ENCODE measurements at regions not wholly inside any gene's neighbourhood (a gene's known extent, or its start where the extent isn't known, plus 50 kb on each side); places are given as distances from the start of the nearest gene placed in this dataset.
"Not testable (repeated sequence)": the region's sequence is repeated elsewhere in the genome, so short reads cannot be mapped to it uniquely, and the experiment has no call there.

DNA sequence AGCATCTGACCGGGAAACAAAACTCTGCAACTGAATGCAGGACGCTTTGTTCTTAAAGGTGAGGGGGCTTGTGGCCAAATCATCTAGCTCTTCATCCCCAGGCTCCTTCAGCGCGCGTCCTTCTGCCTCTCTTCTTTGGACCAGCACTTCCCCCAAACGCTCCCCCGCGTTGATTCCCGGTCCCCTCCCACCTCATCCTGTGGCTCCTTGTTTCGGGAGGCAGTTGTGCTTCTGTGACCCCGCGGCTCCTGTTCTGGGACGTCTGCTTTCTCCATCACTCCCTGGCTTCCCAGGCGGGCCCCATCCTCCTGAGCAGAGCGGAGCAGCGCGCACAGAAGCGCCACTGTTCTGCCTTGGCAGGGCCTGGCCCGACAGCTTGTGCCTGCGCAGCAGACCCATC, 109.7 kb upstream of the ZNG1E start:
- DNase-seq = not testable (repeated sequence)

DNA sequence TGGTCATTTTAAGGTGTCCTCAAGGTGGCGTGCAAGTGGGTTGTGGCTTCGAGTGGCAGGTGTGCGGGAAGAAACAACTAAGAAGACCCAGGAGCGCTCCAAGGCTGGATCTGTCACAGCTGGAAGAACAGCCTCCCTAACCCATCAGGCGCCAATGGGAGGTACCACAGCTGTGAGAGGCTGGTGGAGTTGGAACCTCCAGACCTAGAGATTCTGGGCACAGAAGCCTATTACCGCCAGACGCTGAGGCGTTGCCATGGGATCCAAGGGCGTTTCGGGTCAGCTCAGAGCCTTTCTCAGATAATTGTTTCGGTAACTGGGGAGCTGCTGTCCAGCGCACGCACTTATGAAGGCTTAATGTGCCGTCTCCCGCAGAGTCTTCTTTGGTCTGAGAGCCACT, 156.7 kb upstream of the ZNG1E start:
- not testable (repeated sequence) for DNase-seq

DNA sequence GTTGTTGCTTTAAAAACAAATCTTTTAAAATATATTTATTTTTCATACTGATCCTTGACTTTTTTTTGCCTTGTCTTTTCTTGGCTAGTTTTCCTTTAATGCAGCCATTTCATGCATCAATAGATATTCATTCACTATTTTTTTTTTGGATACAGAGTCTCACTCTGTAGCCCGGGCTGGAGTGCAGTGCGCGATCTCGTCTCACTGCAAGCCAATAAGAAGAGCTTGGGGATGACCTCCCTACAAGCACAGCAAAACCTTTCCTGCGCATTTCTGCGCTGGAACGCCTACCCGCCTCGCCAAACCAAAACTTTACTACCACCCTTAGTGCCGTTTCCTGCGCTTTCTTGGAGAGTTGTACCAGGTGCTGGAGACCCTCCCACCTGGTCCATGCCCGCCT, 161.3 kb upstream of the ZNG1E start:
- DNase-seq = not testable (repeated sequence)

DNA sequence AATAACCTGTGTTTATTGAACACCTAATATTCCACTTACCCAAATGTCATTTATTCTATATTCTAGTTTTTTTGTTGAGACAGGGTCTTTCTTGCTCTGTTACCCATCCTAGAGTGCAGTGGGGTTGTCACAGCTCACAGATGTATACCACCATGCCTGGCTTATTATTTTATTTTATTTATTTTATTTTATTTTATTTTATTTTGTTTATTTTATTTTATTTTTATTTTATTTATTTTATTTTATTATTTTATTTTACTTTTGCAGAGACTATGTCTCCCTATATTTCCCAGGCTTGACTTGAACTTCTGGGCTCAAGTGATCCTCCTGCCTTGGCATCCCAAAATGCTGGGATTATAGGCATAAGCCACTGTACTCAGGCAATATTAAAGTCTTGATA, 167.8 kb upstream of the ZNG1E start:
- DNase-seq = not testable (repeated sequence)

DNA sequence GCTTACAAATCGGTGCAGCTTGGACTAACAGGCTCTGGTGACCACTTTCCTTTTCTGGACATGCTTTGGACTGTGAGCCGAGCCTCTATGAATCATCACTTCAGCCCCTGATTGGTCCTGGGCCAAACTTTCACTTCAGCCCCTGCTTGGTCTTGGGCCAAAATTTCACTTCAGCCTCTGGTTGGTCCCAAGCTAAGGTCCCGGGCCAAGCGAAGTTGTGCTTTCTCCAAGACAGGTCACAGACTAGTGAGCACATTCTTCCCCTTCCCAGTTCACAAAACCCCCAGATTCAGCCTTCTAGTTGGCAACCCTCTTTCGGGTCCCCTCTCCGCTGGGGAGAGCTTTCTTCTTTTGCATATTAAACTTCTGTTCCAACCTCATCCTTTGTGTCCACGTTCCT, 171.0 kb upstream of the ZNG1E start:
- DNase-seq = not testable (repeated sequence)

DNA sequence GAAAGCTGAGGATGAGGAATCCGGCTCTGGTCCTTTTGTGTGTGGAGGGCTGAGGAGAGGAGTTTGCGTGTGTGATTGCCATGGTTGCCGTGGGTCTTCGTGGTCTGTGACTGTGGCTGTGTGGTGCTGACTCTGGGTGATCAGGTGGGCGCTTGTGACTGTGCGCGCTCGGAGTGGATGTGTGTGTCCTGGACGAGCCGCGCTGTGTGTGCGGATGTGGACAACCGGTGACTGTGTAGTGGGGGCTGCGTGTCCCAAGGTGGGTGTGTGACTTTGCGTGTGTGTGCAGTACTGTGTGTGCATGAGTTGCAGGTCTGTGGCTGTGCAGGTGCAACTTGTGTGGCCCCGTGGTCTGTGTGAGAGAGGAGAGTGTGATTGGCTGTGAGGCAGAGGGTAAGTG, 172.0 kb upstream of the ZNG1E start:
- DNase-seq = not testable (repeated sequence)

DNA sequence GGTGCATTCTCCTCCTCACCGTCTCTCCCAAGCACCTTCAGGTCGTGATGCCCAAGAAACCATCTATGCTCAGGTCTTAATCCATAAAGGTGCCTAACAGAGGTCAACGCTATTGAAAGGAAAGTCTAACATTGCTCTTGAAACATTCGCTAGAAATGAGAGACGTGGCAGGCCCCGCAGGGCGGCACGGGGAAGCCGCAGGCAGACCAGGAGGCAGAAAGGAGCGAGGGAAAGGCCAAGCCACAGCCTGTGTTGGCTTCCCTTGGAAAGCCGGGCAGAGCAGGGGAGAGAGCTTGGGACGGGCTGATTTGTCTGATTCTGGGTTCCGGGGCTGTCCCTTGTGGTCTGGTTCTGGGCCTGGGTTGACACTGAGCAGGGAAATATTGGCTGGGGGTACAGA, 192.8 kb upstream of the ZNG1E start:
- DNase-seq = not testable (repeated sequence)

DNA sequence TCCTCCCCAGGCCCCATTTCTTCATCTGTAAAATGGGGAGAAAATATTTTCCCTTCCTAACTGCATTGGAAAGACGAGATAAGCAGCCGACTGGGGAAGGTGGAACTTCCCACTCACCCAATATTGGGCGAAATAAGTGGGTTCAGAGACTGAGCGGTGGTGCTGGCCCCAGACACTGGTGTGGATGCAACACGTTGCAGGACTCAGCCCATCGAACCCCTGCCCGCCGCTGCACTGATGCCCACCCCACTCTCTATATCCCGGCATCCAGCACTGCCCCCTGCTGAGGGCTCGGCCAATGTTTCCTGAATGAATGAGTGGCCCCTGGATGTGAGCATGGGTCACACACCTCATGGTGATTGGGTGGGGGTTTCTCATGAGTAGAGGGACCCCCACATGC, 194.4 kb upstream of the ZNG1E start:
- DNase-seq = not testable (repeated sequence)

DNA sequence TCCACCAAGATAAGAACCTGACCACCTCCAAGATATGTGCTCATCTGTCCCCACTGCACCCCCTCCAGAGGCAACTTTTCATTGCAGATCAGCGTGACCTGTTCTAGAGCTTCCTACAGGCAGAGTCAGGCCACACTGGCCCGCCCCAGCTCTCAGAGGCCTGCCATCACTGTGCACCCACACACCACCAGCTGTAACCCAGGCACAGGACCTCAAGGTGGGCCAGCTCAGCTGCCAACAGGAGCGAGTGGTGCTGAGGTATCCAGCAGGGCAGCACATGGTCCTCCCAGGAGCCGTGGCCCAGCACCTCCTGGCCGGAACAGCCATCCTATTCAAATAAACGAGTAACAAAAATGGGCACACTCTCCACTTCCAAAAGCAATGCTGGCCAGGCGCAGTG, 189.9 kb upstream of the FOXD4L5 start:
- not testable (repeated sequence) for DNase-seq

DNA sequence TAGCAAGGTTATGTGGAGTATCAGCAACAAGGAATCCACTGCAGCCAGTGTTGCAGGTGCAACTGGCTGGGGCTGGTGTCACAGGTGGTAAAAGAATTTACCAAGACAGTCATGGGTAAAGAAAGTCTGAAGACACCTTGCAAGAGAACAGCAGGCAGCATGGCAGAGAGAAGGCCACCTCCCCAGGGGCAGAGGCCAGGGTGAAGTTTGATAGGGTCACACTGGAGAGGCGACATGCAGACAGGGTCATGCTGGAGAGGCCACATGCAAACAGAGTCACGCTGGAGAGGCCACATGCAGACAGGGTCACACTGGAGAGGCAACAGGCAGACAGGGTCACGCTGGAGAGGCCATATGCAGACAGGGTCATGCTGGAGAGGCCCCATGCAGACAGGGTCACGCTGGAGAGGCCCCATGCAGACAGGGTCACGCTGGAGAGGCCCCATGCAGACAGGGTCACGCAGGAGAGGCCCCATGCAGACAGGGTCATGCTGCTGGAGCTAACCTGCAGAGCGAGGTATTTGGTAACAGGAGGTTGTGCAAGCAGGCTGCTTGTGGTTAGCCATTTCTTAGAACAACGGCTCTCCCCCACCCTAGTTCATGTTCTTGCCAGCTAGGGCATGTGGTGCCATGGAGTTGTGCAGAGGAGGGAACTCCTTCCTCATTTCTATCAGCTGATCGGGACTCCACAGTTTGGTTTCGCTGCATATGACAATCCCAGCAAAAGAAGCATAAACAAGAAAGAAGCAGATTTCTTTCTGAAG, 188.2 kb upstream of the FOXD4L5 start:
- not testable (repeated sequence) for DNase-seq

DNA sequence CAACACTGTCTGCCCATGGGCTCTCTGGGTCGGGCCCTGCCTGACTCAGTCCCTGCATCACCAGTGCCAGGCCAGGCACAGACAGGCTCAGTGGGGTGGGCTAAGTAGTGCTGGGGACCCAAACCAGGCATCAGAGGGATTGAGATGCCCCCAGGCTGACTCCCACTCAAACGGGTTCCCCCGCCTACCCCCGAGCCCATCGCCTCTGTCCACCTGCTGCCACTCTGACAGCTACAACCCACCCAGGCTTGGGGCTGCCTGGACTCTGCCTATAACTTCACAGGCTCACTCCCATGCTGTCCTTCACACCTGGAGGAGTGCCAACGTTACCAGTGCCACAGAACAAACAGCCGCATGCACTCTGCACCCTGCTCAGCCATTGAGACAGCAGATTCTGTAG, 186.1 kb upstream of the FOXD4L5 start:
- DNase-seq = not testable (repeated sequence)

DNA sequence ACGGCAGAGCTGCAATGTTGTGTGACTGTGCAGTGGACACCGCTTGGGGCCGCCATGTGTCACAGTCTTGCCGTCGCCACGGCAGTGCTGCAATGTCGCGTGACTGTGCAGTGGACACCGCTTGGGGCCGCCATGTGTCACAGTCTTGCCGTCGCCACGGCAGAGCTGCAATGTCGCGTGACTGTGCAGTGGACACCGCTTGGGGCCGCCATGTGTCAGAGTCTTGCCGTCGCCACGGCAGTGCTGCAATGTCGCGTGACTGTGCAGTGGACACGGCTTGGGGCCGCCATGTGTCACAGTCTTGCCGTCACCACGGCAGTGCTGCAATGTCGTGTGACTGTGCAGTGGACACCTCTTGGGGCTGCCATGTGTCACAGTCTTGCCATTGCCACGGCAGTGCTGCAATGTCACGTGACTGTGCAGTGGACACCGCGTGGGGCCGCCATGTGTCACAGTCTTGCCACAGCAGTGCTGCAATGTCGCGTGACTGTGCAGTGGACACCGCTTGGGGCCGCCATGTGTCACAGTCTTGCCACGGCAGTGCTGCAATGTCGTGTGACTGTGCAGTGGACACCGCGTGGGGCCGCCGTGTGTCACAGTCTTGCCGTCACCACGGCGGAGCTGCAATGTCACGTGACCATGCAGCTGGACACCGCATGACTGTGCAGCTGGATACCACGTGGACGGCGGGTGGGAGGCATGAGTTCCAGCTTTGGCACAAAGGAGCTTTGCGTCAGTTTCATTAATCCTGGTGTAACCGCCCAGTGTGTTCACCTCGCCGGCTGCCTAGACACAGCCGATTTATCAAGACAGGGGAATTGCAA, 182.1 kb upstream of the FOXD4L5 start:
- DNase-seq = not testable (repeated sequence)

DNA sequence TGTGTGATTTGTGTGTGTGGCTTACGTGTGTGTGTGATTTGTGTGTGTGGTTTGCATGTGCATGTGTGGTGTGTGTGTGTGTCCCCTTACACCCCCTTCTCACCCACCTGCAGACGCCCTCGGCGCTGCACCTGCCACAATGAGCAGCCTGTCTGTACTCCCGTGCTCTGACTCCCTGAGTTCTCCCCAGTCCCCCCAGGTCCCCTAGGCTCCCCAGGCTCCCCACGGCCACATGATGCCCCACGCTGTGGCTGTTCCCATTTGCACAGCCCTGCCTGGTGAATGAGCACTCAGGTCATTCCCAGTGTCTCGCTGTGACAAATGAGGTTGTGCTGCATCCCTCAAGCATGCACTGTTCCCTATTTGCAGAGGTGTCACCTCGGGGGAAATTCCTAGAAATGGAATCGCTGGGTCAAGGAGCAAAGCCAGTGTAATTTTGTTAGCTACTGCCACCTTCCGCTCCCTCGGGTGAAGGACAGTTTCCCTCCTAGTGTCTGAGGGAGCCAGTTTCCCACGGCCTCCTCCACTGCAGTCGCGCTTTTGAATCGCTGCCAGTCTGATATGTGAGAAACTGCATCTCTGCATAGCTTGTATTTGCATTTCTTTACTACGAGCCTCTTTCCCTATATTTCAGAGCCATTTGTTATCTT, 180.4 kb upstream of the FOXD4L5 start:
- DNase-seq = not testable (repeated sequence)

DNA sequence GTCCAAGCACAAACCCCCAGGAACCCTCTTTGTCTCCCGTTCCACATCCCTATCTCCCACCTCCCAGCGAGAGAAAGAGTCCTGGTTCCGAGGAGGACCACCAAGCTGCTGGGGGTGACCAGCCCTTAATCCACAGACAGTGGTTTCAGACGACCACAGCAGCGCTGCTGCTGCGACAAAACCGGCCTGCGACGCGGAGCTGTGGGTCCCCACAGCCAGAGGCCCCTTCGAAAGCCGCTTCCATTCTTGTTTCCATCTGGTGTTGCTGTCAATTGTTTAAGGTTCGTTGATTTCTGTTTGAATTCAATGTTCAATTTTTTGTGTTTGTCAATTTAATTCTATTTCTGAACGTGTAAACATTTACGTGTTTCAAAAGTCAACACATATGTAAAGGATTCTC, 177.5 kb upstream of the FOXD4L5 start:
- DNase-seq = not testable (repeated sequence)

DNA sequence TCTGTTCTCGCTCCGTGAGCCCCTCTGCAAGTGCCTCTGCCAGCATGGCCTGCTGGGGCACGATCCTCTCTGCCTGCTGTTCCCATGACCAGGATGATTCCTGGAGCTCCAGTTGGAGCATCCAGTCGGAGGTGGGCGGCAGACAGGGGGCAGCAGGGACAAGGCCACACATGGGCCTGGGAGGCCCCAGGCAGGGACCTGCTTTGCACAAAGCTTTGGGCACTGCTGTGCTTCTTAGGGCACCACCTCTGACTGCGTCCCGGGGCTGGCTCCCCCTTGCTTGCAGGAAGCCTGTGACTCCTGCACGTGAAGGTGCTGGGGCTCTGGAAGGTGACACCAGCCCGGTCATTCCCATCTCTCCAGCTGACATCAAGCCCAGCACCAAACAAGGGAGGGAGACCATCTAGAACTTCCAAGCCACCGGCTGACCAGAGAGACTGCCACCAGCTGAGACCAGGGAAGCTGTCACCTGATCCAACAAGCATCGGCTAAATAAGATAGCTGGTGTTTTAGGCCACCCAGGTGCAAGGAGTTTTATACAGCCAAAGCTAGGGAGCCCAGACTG, 174.8 kb upstream of the FOXD4L5 start:
- DNase-seq = no peak

DNA sequence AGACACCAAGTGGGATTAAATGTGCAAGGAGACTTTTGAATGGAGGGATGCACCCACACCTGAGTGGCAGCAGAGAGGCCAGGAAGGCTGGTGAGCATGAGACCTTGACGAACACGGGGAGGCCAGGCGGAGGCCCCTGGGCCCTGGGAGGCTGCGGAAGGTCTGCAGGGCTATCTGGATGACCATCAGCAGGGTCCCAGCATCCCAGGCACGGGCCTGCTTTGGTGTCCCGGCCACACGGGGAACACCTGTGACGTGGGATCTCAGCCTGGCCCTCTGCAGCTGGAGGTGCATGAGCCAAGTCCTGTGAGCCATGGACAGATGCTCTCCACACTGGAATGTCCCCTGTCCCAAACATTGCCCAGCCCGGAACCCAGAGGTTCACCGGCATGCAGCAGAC, 174.0 kb upstream of the FOXD4L5 start:
- no peak for DNase-seq

DNA sequence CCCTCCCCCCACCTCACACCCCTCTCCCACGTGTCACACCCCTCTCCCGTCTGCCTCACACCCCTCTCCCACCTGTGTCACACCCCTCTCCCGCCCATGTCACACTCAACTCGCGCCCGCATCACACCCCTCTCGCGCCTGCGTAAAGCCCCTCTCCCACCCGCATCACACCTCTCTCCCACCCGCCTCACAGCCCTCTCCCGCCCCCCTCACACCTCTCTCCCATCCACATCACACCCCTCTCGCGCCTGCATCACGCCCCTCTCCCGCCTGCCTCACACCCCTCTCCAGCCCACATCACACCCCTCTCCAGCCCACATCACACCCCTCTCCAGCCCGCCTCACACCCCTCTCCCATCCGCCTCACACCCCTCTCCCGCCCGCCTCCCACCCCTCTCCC, 173.5 kb upstream of the FOXD4L5 start:
- DNase-seq = no peak

DNA sequence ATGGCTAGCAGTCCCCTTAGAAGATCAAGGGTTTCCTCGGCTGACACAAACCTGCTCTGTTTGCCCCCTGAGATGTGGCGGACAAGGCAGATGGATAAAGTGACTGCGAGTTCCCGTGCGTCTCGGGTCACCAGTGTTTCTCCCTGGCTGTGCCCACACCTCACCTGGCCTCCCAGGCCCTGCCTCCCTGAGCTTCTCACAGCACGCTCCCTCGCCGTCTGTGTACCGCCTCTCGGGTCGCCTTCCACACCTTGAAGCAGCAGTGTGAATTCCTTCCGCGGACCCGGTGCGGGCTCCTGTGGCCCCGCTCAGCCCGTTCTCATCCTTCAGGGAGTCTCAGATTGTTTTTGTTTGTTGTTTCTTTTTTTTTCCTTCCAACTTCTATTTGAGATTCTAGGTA, 172.0 kb upstream of the FOXD4L5 start:
- not testable (repeated sequence) for DNase-seq

DNA sequence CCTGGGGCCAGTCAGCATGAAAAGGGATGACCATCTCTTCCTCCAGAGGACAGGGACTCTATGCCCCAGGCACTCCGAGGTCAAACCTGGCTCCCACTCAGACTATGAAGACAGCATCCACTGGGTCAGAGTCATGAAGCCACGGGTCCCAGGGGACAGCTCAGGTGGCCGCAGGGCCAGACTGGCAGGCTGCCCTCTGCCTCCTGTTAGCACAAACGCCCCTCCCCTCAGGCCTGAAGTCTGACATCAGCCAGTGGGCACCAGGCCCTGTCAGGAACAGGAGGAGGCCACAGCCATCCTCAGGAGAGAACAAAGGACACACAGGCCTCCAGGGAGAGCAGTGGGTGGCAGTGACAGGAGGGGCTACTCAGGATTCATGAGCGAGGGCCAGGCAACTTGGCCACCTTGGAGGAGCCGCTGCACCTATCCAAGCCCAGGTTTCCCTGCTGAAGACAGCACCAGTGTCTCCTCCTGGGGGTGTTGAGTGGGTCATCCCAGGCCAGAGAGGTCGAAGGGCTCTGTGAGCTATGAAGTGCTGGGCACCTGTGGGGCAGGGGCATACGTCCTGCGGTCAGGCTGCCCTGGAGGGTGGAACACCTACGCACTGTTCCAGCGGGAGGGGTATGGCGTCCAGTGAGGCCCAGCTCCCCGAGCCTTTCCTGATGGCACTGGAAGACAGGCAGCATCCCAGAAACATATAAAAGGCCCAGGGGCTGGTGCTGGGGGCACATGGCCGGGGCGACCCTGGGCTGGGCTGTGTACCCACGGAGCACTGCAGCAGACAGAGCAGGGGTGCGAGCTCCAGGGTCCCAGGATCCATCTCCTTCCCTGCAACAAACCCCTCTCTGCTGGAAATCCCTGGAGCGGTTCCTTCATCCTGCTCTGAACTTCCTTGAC, 171.0 kb upstream of the FOXD4L5 start:
- not testable (repeated sequence) for DNase-seq

DNA sequence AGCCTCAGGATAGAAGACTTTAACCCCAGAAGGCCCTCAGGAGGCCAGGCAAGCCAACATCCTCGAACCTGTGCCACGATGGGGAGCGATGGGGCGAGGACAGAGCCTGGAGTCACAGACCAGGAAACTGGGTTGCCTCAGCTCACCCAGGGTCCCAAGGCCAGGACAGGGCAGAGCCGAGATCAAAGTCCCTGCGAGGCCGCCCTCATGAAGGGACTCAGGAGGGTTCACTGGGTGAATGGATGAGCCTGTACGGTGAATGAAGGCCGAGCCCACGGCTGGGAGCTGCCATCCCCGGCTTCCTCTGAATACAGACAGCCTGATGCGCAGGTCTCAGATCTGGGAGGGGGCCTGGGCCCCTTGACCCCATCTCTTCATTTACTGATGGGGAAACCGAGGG, 170.1 kb upstream of the FOXD4L5 start:
- DNase-seq = not testable (repeated sequence)

DNA sequence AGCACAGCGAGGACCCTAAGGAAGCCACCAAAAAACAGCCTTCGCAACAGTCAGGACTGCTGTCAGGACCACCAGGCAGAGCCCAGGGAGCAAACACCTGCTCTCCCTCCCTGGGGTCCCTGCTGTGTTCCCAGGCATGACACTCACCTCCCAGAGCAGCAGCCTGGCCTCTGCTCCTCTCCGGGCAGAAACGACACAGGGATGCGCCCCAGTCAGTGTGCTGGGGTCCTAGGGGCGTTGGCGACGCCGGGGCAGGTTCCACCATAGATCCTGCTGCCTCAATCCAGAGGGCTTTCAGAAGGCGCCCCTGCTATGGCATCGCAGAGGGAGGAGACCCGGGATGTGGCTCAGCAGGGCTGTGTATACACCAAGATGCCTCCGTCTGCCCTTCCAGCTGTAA, 169.7 kb upstream of the FOXD4L5 start:
- not testable (repeated sequence) for DNase-seq

DNA sequence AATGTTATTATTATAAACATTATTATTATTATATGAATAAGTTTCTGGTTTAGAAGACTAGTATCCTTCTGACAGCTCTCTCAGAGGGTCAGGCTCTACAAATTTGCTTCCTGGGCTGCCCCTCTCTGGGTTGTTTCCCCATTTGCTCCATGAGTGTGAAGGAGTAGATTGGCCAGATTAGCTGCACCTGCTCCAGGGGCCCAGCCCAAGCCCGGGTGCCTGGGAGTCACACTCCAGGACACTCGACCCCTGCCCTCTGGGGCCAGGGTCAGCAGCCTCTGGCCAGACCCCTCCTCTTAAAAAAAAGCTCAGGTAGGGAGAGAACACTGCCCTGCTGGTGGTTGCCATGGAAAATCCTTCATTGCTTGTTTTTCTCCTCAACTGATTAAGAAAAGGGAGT, 169.0 kb upstream of the FOXD4L5 start:
- DNase-seq = not testable (repeated sequence)

Measured in CD4-positive, alpha-beta T cell treated with Interleukin-4 for 1 hour (primary cell).